Ishikawa (cell line): ENCODE measurements at regions not wholly inside any gene's neighbourhood (a gene's known extent, or its start where the extent isn't known, plus 50 kb on each side); places are given as distances from the start of the nearest gene placed in this dataset.

Experiments
- CEBPB ChIP-seq: IDR thresholded peaks from 2 replicates; pipeline ENCODE4 v1.6.1; 2012
- CREB1 ChIP-seq: IDR thresholded peaks from 2 replicates; pipeline ENCODE4 v1.6.1; 2012; ENCODE audit warnings: low read depth
- EP300 ChIP-seq: IDR thresholded peaks from 2 replicates; pipeline ENCODE4 v1.6.1; 2012; ENCODE audit warnings: borderline replicate concordance
- NFIC ChIP-seq: IDR thresholded peaks from 2 replicates; pipeline ENCODE4 v1.6.1; 2012
- TAF1 ChIP-seq: IDR thresholded peaks from 2 replicates; pipeline ENCODE4 v1.6.1; 2012; ENCODE audit warnings: low read depth, mild to moderate bottlenecking

DNA sequence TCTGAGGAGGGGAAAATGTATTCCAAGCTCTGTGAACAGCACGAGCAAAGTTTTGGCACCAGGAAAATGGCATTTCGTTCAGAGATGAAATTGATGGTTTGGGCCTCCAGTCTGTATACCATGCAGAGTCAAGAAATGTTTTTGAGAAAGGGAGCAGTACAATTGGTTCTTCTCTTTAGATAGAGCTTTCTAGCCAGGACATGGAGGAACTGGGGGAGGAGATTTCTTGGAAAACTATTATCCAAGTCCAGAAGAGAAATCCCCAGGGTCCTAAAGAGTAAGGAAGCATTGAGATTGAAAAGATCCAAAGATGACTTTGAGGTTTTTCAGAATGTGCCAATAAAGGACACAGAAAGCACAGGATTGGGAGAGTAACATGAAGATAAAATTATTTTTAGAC is 432.4 kb downstream of the TNS1 start:
- no peak for TF ChIP-seq EP300
- TF ChIP-seq CREB1, result no peak
- no peak for TF ChIP-seq CEBPB
- no peak for TF ChIP-seq TAF1
- TF ChIP-seq NFIC, result no peak
